ENCODE measurements at regions not wholly inside any gene's neighbourhood (a gene's known extent, or its start where the extent isn't known, plus 50 kb on each side); places are given as distances from the start of the nearest gene placed in this dataset.

GRCh38 chr4:188647820-188648370 is 508.7 kb downstream of the TRIML1 start:
- H4K20me1 ChIP-seq (ENCODE audit: insufficient read depth, low read length) = no peaks in the 10 kb centered on the region
- no peaks in the 10 kb centered on the region for H3K27me3 ChIP-seq (ENCODE audit: control insufficient read depth, insufficient read depth, low read length)
- no peak overlapping the region for H2AFZ ChIP-seq (replicated peaks; ENCODE audit: low read length, poor library complexity)
- in situ Hi-C loops (cut with MboI; ENCODE audit: low sequenced_read_pairs) (no loop called here), dilution Hi-C loops (cut with HindIII; ENCODE audit: low sequenced_read_pairs, unreplicated experiment) (no loop called here), intact Hi-C loops (cut with micrococcal nuclease) (no loop called here)
- H2BK120ac ChIP-seq (ENCODE audit: low read depth, low read length) = no peak overlapping the region
- no peak overlapping the region for H2AK9ac ChIP-seq (replicated peaks; ENCODE audit: low read depth, low read length, poor library complexity)
- no peak overlapping the region for H3K18ac ChIP-seq (ENCODE audit: low read depth, low read length)
- no CpG with 5 or more reads among the region's 2 CpGs for WGBS, 2 experiments (ENCODE audit: extremely low coverage in 2 of 2, insufficient read length in 1 of 2)
- TF ChIP-seq RFX5 (IDR thresholded peaks at IDR 0.05; ENCODE audit: low read depth, low read length) (no peak), MAZ (IDR thresholded peaks at IDR 0.05; ENCODE audit: borderline replicate concordance, low read depth, low read length) (no peak), POLR2A (IDR thresholded peaks at IDR 0.05; ENCODE audit: low read depth, low read length) (no peak), CTCF (conservative IDR thresholded peaks at IDR 0.05; ENCODE audit: low read depth, low read length) (no peak), CHD1 (IDR thresholded peaks at IDR 0.05; ENCODE audit: low read depth, low read length) (no peak), NFE2L2 (IDR thresholded peaks at IDR 0.05; ENCODE audit: low read depth, low read length) (no peak), SMC3 (IDR thresholded peaks at IDR 0.05; ENCODE audit: low read depth, low read length) (no peak), CEBPB (IDR thresholded peaks at IDR 0.05; ENCODE audit: low read depth, low read length) (no peak), USF2 (IDR thresholded peaks at IDR 0.05; ENCODE audit: low read depth, low read length) (no peak), RAD21 (IDR thresholded peaks at IDR 0.05; ENCODE audit: low read length) (no peak), MAFK (IDR thresholded peaks at IDR 0.05; ENCODE audit: low read depth, low read length) (no peak), MXI1 (IDR thresholded peaks at IDR 0.05; ENCODE audit: borderline replicate concordance, low read depth, low read length) (no peak), BHLHE40 (IDR thresholded peaks at IDR 0.05; ENCODE audit: low read depth, low read length) (no peak), ELK1 (IDR thresholded peaks at IDR 0.05; ENCODE audit: borderline replicate concordance, low read depth, low read length) (no peak)
- no peak for ATAC-seq (ENCODE audit: low read depth)
- no peak overlapping the region for H4K8ac ChIP-seq (ENCODE audit: low read depth in 2 of 2, low read length in 2 of 2)
- no peak overlapping the region for H3K4me3 ChIP-seq (ENCODE audit: insufficient read depth, low read depth, low read length)
- no peaks in the 10 kb centered on the region for H3K36me3 ChIP-seq (ENCODE audit: control insufficient read depth, insufficient read depth, low read length)
- no peak overlapping the region for H3K9ac ChIP-seq (ENCODE audit: low read depth, low read length)
- H3K4me1 ChIP-seq (ENCODE audit: control insufficient read depth, insufficient read depth, low read length) = no peaks in the 10 kb centered on the region; the same call in 1 of the 2 replicates
- no peak overlapping the region for H3K56ac ChIP-seq (ENCODE audit: extremely low read depth, insufficient read depth, low read length)
- H2BK20ac ChIP-seq (ENCODE audit: low read depth, low read length) = no peak overlapping the region
- H2BK5ac ChIP-seq (ENCODE audit: low read depth, low read length, poor library complexity, severe bottlenecking) = no peak overlapping the region
- H2BK15ac ChIP-seq (ENCODE audit: low read depth, low read length) = no peak overlapping the region
- CTCF ChIA-PET = no interaction called here
- no peaks in the 10 kb centered on the region for H3K9me1 ChIP-seq (ENCODE audit: insufficient read depth, low read length)
- no peak overlapping the region for H4K5ac ChIP-seq (ENCODE audit: low read depth, low read length)
- BruUV-seq (replicated peaks) = no TSS peak
- no peak overlapping the region for H3K4me2 ChIP-seq (ENCODE audit: low read depth, low read length)
- H3K23ac ChIP-seq (ENCODE audit: low read depth, low read length) = no peak overlapping the region
- H3K4ac ChIP-seq (ENCODE audit: low read depth, low read length) = no peak overlapping the region
- DNase-seq = no peak
- no peak overlapping the region for H4K91ac ChIP-seq (ENCODE audit: insufficient read depth, low read depth, low read length)
- no peak overlapping the region for H3K27ac ChIP-seq (ENCODE audit: insufficient read depth, low read length)
- no peaks in the 10 kb centered on the region for H3K79me1 ChIP-seq (ENCODE audit: low read depth in 1 of 2, low read length in 2 of 2)
- POLR2A ChIA-PET (ENCODE audit: unreplicated experiment) = no interaction called here
- H3K9me3 ChIP-seq (ENCODE audit: control insufficient read depth, insufficient read depth, low read length) = no peaks in the 10 kb centered on the region
- no peak overlapping the region for H2AK5ac ChIP-seq (ENCODE audit: low read depth, low read length)
- no peak overlapping the region for H3K14ac ChIP-seq (replicated peaks; ENCODE audit: low read depth, low read length)

Data from IMR-90 (cell line).